ENCODE measurements at regions not wholly inside any gene's neighbourhood (a gene's known extent, or its start where the extent isn't known, plus 50 kb on each side); places are given as distances from the start of the nearest gene placed in this dataset.

DNA sequence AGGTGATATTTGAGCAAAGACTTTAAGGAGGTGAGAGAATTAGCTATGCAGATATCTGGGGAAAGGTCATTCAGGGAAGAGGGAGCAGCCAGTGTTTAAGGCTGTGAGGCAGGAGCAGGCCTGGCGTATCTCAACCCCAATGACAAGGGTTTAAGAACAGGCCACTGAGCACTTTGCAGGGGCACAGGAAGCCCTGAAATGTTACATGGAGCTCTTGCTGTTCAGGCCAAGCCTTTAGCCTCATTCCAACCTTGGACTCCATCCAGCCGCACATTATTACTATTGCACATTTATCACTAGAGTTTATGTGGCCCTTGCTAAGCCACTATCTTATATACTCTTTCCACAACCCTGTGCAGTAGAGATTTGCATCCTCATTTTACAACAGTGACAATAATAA lies 114.0 kb downstream of the EFNB1 start:
- no peak for DNase-seq

DNA sequence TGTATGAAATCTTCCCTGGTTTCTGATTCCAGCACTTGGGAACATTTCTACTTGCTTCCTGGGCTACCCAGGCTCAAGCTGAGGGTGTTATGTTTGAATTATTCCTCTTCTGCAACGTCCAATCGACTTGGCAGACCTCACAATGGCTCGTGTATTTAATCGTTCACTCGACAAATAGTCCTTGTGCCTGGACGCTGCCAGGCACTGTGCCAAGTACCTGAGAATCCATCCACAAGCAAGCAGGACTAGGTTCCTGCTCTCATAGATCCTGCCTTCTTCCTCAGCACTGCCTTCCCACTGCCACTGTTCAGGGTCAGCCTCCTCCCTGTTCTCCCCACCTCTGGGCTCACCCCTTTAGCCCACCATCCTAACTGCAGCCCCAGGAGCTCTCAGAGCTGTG lies 113.3 kb downstream of the EFNB1 start:
- peak; percentile 61 for DNase-seq

DNA sequence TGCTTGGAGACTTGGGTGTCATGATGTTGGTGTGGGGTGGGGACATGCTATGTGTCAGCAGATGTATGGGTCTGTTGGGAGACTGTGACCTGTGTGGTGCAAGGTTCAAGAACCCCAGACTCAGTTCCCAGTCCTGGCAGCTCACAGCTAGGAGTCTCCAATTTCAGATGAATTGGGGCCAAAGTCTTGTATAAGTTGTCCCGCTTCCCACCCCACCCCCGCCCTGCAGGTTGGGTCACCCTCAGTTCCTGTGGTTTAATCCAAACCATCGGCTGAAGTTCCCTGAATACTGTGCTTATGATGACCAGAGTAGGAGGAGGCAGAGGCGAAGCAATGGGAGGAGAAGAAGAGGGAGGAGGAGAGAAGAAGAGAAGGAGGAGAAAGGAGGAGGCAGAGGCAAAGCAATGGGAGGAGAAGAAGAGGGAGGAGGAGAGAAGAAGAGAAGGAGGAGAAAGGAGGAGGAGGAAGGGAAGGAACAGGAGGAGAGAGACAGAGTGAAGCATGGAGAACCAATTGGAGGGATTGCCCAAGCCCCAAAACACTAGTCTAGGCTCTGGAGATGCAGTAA lies 112.6 kb downstream of the EFNB1 start:
- no peak for DNase-seq

DNA sequence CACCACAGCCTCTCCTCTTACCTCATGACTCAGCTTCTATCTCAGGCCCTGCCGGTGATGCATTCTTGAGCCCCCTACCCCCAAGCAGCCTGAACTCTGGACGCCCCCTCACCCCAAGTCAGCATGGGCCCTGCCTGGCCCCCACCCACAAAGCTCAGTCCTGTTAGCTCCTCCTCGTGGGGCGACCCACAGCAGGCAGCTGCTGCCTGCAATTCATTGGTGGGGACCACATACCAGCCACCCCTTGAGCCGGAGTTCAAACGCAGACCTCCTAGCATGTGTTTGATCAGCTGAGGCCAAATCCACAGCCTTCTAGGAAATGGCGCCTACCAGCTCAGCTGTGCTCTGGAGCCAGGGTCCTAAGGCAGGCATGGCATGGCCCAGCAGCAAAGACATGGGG lies 111.8 kb downstream of the EFNB1 start:
- no peak for DNase-seq

DNA sequence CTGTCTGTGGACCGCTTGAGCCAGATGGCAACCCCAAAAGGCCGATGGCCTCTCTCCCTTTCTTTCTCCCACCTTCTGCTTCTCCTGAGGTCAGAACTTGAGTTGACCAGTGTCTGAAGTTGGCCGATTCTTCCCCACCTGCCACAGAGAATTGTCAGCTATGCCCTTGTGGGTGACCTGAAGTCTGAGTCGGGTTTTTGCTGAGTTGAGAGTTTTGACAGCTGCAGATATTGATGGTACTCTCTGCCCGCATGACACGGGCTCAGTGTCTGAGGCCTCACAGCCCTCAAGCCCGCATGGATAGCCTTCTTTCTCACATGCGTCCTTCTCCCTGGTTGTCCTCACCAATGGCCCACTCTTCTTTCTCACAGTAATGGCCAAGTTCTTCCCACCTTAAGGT lies 111.0 kb downstream of the EFNB1 start:
- DNase-seq: no peak

DNA sequence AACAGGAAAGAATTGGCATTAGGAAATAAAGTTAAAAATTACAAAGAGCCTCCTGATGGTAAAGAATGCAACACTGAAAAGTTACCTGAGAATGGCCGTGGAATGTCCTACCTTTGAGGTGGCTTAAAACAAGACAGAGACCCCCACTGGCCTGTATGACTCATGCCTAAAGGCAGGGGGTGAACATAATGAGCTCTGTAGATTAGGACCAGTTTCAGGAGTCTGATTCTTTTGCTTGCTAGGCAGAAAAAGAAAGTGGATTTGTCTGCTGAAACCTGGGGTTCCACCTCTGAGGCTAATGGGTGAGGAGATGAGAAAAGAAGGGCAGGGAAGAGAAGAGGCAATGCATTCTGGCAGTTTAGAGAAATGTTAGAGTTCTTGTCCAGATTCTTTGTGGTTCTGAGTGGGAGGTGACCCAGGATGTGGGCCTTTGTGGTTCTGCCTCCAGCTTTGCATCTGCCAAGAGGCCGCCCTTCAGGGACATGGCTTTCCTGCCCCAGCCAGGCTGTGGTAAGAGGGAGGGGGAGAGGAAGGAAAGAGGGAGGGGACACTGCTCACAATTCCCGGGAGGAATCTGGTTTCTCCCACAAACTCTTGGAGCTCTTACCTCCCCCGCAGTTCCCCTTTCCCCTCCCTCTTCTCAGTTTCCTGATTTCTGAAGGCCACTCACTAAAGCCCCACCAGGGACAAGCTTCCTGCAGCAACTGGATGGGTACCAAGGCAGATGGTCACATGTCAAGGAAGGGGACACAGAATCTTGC lies 109.6 kb downstream of the EFNB1 start:
- no peak for DNase-seq

DNA sequence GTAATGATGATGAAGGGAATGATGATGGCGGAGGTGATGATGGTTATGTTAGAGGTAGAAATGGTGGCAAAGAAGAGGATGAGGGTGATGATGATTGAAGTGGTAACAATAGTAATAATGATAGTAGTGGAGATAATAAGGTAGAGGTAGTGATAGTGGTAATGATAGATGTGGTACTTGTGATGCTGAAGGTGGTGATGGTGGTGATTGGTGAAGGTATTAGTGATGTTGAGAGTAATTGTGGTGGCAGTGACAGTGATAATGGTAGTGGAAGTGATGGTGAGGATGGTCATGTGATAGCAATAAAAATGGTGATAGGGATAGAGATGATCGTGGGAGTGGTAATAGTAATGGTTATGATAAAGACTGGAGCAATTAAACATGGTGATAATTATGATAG lies 108.8 kb downstream of the EFNB1 start:
- DNase-seq: no peak

DNA sequence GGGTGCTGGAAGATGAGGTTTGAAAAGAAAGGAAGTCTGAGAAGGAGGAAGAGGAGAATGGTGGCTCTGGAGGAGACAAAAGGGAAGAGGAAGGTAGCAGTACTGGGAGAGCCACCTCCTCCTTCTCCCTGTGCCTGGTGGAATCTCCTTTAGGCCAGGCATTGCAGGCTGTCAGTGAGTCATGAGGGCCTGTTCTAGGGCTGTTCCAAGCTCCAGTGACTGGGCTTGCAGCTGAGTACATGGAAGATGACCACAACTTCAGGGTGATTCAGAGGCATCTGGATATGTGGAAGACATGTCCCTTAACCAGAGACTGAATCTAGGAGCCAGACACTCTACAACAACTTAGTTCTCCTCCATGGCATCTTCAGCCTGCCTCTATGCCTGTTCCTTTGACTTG lies 107.8 kb downstream of the EFNB1 start:
- DNase-seq: no peak

DNA sequence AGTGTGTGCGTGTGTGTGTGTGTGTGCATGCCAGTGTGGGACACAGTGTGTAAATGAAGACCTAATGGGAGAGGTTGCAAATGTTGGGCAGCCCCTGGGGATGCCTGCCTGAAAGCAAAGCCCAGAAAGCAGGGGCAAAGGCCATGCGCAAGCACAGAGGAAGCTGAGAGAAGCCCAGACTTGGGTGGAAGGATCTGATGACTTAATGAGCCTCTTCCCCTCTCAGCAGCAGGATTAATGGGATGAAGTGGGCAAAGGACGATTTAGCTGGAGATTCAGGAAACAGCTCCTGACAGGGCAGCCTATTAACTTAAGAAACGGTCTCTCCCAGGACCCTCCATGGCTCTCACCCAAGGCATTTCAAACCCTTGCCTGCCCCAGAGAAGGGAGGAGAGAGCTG lies 107.3 kb downstream of the EFNB1 start:
- DNase-seq: no peak

DNA sequence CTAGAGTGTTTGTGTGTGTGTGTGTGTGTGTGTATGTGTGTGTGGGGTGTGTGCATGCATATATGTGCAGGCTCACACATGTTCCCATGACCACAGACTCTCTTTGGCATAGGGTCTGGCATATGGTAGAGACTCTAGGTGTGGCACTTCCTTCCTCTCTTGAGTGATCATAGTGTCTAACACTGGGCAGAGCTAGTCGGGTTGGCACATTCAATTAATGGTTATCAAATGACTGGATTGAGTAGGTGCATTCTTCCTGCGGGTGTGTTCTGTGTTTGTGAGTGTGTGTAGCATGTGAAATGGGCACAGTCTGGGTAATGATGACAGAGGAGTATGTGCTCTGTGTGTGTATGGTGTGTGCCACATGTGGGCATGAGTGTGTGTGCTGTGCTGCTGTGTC lies 106.5 kb downstream of the EFNB1 start:
- DNase-seq: no peak

DNA sequence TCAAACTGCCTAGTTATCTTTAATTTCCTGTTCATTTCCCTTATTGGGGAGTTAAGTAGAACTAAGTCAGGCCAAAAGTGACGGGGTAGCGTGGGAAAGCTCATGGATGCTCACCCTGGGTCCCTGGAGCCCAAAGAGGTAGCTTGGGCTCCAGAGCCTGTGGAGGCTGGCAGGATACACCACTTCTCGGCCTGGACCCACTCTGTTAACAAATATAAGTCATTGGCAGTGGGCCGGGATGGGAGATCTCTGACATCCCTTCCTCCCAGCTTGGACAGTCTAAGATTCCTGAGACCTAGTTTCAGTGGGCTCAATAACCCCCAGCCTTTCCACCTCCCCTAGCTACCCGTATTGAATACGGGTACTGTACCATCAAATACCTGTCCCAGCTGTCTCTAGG lies 106.1 kb downstream of the EFNB1 start:
- no peak for DNase-seq

DNA sequence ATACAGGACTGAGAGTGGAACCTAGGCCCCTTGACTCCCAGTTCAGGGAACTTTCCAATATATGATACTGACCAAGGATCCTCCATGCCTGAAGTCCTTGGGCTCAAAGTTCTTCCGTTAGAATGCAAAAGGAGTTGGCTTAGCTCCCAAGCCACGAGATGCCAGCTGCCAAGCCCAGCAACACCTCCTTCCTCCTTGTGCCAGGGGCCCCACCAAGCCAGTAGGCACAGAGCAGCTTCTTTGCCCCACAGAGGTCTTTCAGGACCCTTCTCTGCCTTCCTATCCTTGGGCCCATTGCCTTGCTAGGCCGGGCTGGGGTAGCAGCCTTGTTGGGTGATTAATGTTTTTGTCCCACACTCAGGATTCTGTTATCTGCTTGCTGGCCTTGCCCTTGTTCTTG lies 105.6 kb downstream of the EFNB1 start:
- no peak for DNase-seq

DNA sequence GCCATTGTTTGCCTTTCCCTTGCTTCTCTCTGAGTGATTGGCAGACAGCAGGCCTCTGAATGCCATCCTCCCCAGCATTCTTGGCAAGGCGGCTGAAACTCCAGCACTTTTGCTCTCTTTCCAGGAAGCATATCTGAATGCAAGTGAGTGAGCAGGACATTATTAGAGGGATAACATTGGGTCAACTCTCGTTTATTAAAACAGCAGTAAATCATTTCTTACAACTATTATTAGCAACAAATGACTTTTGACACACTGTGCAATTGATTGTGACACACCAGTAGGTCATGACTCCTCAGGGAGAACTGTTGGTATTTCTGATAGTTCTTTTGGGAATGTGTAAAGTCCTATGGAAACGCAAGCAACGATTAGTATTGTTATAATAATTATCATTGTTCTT lies 103.8 kb downstream of the EFNB1 start:
- DNase-seq: no peak

DNA sequence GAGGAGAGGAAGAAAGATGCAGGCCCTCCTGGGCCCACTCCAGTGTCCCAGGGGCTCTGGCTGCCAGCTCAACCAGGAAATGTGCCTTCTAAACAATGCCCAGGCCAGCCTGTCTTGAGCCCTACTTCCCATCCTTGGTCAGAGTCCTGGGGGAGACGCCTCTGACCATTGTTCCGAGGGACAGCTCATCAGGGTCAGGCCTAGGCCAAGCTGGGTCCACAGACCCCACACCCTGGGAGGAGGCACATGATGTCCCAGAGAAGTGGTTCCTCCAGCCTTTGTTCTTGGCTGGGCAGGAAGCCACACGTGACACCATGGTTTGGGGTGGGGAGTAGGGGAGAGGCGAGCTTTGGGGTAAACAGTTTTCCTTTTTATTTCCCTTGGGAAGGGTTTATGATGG lies 102.5 kb downstream of the EFNB1 start:
- DNase-seq: no peak

DNA sequence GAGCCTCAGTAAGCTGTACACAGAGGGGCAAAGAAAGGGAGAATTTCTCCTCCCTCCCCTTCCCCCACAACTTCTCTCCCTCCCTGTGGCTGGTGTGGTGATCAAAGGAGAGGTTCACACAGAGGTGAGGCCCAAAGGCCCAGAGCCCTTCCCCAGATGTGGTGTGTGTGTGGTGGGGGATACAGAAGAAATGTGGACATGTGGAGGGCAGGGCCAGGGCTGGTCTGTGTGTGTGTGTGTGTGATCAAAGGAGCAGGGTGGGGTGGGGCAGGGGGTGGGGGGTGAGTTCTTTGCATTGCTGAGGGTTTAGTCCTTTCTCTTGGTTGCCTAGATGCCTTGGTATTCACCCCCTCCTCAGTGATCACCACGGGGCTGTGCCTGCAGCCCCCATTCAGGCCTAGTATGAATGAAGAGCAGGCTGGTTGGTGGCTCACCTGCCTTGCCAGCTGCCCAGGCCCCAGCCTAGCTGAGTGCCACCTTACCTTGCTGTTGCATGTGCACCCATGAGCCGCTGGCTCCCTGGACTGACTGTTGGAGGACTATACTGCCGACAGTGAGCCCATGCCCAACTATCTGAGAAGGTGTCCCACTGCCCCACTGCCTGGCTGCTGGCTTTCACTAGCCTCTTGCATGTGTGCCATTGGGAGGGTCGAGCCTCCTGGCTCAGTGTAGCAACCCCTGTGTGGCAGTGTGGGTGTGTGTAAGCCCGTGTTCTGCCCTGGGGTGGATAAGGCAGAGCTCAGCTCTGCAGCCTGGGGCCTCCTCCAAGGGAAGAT lies 101.9 kb downstream of the EFNB1 start:
- no peak for DNase-seq

DNA sequence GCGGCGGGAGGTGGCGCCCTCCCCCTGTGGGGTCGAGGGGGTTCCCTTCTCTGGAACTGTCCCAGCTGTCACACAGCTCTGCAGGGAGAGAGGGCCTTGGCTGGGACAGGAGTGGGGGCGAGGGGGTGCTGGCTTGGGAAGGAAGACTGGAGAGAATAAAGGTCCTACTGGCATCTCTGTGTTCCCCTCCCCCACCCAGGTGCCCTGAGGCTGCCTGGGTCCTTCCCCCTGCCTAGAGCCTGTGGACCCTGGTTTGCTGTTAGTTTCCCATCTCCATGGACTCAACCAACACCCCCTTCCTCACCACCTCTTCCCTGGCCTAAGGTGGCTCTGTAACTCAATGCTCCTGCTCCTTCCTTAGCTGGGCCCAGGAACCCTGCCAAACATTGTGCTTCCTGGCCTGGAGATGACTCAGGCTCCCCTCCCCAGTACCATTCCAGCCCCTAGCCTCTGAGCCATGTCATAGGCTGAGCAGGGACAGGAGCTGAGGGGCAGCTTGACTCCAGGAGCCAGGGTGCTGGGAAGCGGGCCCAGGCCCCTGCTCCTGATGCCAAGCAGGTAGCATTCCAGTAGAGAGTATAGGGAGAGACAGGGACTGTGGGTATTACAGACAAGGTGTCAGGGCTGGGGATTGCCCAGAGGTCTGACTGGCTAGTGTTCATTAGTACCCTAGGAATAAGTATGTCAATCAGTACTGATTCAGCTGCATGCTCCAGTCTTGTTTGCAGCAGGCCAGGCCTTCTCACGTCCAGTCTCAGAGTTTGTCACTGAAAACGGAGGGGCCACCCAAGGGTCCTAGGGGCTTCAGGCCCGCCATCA lies 100.7 kb downstream of the EFNB1 start:
- DNase-seq: no peak

DNA sequence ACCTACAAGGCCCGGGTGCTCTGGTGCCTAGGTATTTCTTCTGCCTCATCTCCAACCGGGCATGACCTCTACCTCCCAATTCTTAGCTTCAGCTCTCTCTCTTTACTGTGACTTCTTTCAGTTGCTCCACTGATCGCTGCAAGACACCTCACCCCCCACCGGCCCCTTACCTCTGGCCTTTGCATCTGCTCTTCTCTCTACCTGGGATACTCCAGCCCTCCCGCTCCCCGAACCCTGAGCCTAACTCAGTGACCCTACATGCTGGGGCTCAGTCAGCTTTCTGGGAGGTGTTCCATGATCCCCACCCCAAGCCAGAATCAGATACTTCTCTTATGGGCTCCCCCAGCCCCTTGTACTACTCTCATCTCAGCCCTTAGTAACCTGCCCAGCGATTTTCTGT lies 99.6 kb downstream of the EFNB1 start:
- no peak for DNase-seq

DNA sequence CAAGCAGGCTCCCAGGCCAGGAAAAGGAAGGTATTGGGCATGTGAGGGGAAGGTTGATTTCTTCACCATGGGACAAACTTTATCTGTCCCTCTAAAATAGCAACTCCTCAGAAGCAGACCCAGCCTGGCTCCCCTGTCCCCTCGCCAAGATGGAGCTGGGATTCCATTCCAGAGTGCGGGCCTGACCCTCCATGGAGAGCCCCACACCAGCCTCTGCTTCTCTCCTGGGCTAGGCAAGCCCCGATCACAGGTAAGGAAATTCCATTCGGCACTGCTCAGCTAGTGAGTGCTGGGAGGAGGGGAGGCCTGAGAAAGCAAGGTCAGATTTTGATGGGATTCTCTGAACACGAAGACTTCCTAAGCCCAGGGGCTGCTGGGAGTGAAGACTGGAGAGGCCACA lies 98.4 kb downstream of the EFNB1 start:
- no peak for DNase-seq

DNA sequence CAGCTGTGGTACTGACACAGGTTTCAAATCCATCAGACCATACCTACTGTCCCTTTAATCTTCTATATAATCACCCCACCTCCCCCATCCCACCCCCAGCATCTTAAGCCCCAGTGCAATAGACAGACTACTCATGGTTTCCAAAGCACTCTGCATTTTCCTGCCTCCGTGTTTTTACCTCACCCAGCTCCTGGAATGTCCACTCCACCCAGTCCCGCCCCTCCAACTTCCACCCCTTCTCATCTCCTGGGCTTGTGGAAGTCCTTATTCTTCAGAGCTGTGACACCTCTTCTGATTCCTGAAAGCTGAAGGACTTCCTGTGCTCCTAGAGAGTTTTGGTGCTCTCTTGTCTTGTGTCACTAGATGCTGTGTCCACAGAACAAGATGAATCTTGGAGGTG lies 94.3 kb downstream of the EFNB1 start:
- no peak for DNase-seq

DNA sequence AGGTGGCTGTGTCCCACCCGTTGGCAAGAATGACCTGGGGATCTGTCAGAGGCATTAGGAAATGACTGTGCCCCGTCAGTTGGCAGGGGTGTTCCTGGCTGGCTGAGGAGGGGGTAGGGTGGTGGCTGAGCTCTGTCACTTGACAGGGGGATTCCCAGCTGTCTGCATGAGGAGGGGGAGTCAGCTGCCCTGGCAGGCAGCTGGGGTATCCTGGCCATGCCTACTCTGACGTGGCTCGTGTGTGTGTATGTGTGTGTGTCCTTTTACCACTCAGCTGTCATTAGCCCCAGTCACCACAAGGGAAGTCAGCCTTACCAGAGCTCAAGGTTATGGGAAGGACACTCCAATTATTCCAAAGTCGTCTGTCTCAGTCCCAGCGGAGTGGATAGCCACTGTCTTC lies 93.2 kb downstream of the EFNB1 start:
- DNase-seq: no peak

DNA sequence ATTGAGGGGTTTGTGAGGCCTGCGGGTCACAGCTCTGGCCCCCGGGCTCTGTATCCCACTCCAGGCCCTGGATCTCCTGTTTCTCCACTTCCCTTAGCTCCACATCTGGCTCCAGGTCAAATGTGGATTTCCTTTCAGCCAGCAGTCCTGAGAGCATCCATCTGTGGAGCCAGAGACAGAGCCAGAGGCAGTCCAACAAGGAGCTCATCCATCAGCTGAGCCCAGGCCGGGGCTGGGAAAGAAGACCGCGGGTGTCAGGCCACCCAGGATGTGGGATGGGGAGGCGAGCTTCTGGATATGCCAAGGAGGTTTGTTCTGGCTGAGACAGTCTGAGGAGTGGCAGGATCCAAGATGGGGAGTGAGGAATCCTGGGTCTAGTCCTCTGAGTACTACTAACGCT lies 91.7 kb downstream of the EFNB1 start:
- DNase-seq: no peak

DNA sequence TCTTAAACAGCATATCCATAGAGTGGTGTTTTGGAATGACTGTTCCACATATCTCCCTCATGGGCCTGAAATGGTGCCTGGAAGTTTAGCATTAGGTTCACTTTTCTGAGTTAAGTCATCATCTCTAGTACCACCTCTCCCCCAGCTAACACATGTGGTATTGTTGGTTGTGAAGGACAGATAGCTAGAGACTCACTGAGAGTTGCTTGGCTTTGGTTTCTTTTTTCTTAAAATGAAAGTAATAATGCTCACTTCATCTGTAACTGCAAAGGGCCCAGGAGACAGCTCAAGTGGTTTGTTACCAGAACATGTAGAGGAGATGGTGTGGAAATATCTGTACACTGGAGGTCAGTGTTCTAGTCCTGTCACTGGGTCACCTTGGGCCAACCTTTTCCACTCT lies 90.9 kb downstream of the EFNB1 start:
- no peak for DNase-seq

DNA sequence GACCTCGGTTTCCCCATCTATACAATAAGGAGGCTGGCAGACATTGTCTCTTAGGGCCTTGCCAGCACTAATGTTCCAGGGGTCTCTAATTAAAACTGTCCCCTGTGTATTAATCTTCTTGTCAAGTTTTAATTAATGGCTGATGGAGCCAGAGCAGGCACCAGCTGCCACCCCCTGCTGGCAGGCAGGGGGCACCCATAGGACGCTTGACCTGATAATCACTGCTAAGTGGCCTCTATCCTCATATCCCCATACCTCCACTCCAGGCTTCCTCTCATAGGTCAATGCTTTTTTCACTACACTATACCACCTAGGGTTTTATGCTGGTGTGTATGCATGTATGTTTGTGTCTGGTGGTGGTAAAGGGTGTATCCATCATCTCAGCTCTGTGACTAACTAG lies 89.4 kb downstream of the EFNB1 start:
- no peak for DNase-seq

DNA sequence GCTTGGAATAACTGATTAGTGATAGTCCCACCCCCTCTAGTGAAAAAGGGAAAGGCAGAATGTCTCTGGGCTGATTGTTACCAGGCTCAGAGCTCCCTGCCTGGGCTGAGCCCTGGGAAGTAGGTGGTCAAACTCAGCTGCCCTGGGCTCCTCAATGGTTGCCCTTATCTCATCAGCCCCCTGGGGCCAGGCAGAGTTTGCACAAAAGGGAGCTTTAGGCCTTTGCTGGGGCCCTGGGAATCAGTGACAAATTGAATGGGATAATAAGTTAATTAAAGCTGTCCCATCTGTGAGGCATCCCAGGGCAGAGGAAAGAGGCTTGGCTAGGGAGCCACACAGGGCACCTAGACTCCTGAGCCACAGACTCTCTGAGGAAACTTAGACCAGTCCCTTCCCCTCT lies 89.0 kb downstream of the EFNB1 start:
- DNase-seq: no peak
